H1 (cell line): ENCODE measurements at regions not wholly inside any gene's neighbourhood (a gene's known extent, or its start where the extent isn't known, plus 50 kb on each side); places are given as distances from the start of the nearest gene placed in this dataset.

Source experiments
- CTCF ChIA-PET: fragments of 300-600 bp; sonication (Branson Sonifier 250); formaldehyde crosslinking; loops from one replicate; lab custom pipeline; 2021; ENCODE audit not compliant: partially characterized antibody; lab: Charles Lee
- POLR2A ChIA-PET: fragments of 300-600 bp; sonication (Branson Sonifier 250); formaldehyde crosslinking; loops from one replicate; lab custom pipeline; 2021; ENCODE audit warnings: inconsistent platforms; ENCODE audit not compliant: partially characterized antibody; lab: Charles Lee
- DNase-seq, 2 experiments: peaks; one replicate each; pipeline versions ENCODE4 v3.0.0 to v3.0.0-alpha.2; 2010 to 2022; ENCODE audit warnings: low spot score in 2 of 2, low read depth in 1 of 2, mixed read lengths in 1 of 2
- FAIRE-seq: peaks from 2 replicates; lab custom pipeline; 2011; peaks lifted over from hg19 to GRCh38; lab: Jason Lieb, UNC
- H2AFZ ChIP-seq: 2 replicates; pipeline ENCODE4 v1.8.1; 2012; ENCODE audit warnings: low read length, inconsistent platforms
- H2AK5ac ChIP-seq: 2 replicates; pipeline ENCODE4 v1.6.1; 2013; ENCODE audit warnings: low read depth, low read length
- H2BK120ac ChIP-seq: replicated peaks from 2 replicates; pipeline ENCODE3; 2013; ENCODE audit warnings: low read depth, low read length, inconsistent platforms
- H2BK12ac ChIP-seq: 2 replicates; pipeline ENCODE4 v1.6.1; 2013; ENCODE audit warnings: low read depth, low read length
- H2BK15ac ChIP-seq: 2 replicates; pipeline ENCODE4 v1.6.1; 2013; ENCODE audit warnings: low read length
- H2BK20ac ChIP-seq: 2 replicates; pipeline ENCODE4 v1.6.1; 2013; ENCODE audit warnings: low read length
- H2BK5ac ChIP-seq: 2 replicates; pipeline ENCODE4 v1.6.1; 2013; ENCODE audit warnings: low read depth, low read length
- H3K14ac ChIP-seq: 2 replicates; pipeline ENCODE4 v1.6.1; 2013; ENCODE audit warnings: inconsistent platforms; ENCODE audit not compliant: insufficient read length
- H3K18ac ChIP-seq: 2 replicates; pipeline ENCODE4 v1.6.1; 2013; ENCODE audit warnings: low read length; ENCODE audit errors: extremely low read depth
- H3K23ac ChIP-seq: 2 replicates; pipeline ENCODE4 v1.6.1; 2013; ENCODE audit warnings: inconsistent platforms; ENCODE audit not compliant: insufficient read length
- H3K23me2 ChIP-seq: 2 replicates; pipeline ENCODE4 v1.6.1; 2013; ENCODE audit warnings: low read depth, low read length
- H3K27ac ChIP-seq: 2 replicates; pipeline ENCODE4 v1.6.1; 2011; ENCODE audit warnings: low read depth, low read length, inconsistent platforms
- H3K27me3 ChIP-seq, 4 experiments: replicated peaks in 1 of 4; 1 replicate in 1 of 4; 2 replicates in 3 of 4; pipeline versions ENCODE4 v1.6.1 to v1.8.1; 2011 to 2013; ENCODE audit warnings: low read length in 3 of 4, mild to moderate bottlenecking in 3 of 4, inconsistent platforms in 2 of 4, mixed read lengths in 2 of 4, moderate library complexity in 1 of 4; ENCODE audit not compliant: control insufficient read depth in 3 of 4, insufficient read depth in 3 of 4; ENCODE audit errors: extremely low read depth in 1 of 4
- H3K36me3 ChIP-seq, 4 experiments: 2 replicates each; pipeline versions ENCODE4 v1.6.1 to v1.8.1; 2011 to 2013; ENCODE audit warnings: mild to moderate bottlenecking in 4 of 4, low read length in 3 of 4, moderate library complexity in 2 of 4, control low read depth in 1 of 4, inconsistent platforms in 1 of 4; ENCODE audit not compliant: insufficient read depth in 4 of 4, control insufficient read depth in 2 of 4
- H3K4ac ChIP-seq: replicated peaks from 2 replicates; pipeline ENCODE3; 2013; ENCODE audit warnings: low read length, low read depth, mixed read lengths, inconsistent platforms; ENCODE audit not compliant: insufficient read length
- H3K4me1 ChIP-seq, 4 experiments: replicated peaks in 1 of 4; 1 replicate in 1 of 4; 2 replicates in 3 of 4; pipeline versions ENCODE4 v1.6.1 to v1.8.1; 2011 to 2013; ENCODE audit warnings: low read length in 3 of 4, inconsistent platforms in 2 of 4, mixed read lengths in 1 of 4; ENCODE audit not compliant: insufficient read depth in 4 of 4, control insufficient read depth in 3 of 4
- H3K4me2 ChIP-seq, 2 experiments: 2 replicates each; pipeline versions ENCODE4 v1.6.1 to v1.8.1; 2011 to 2013; ENCODE audit warnings: low read depth in 2 of 2, low read length in 2 of 2, control low read depth in 1 of 2, inconsistent platforms in 1 of 2, mild to moderate bottlenecking in 1 of 2; ENCODE audit not compliant: insufficient read depth in 1 of 2
- H3K4me3 ChIP-seq, 4 experiments: fragments of 200-600, 300-600 bp in 1 of 4; sonication (generic), shearing (Covaris generic), sonication (Bioruptor Twin) in 1 of 4; 2 replicates each; pipeline versions ENCODE4 v1.5.1 to v1.8.1; 2011 to 2016; ENCODE audit warnings: low read length in 4 of 4, low read depth in 3 of 4, control low read depth in 2 of 4, inconsistent platforms in 2 of 4, mild to moderate bottlenecking in 2 of 4, mixed read lengths in 1 of 4, moderate library complexity in 1 of 4; ENCODE audit not compliant: insufficient read depth in 2 of 4; ENCODE audit errors: extremely low read depth in 1 of 4
- H3K56ac ChIP-seq: replicated peaks from 2 replicates; pipeline ENCODE3; 2013; ENCODE audit warnings: low read depth, mild to moderate bottlenecking, mixed read lengths, low read length, inconsistent platforms; ENCODE audit not compliant: insufficient read length
- H3K79me1 ChIP-seq: 2 replicates; pipeline ENCODE4 v1.6.1; 2013; ENCODE audit warnings: low read depth, low read length, control low read depth
- H3K79me2 ChIP-seq, 2 experiments: 2 replicates each; pipeline versions ENCODE4 v1.6.1 to v1.8.1; 2012 to 2013; ENCODE audit warnings: low read length in 2 of 2, mild to moderate bottlenecking in 2 of 2, inconsistent platforms in 1 of 2; ENCODE audit not compliant: insufficient read depth in 2 of 2, control insufficient read depth in 1 of 2
- H3K9ac ChIP-seq, 4 experiments: replicated peaks in 1 of 4; 1 replicate in 1 of 4; 2 replicates in 3 of 4; pipeline versions ENCODE4 v1.6.1 to v1.8.1; 2011 to 2013; ENCODE audit warnings: low read depth in 3 of 4, low read length in 3 of 4, control low read depth in 2 of 4, mild to moderate bottlenecking in 2 of 4, moderate library complexity in 2 of 4, inconsistent platforms in 1 of 4; ENCODE audit errors: extremely low read depth in 1 of 4
- H3K9me3 ChIP-seq, 2 experiments: 2 replicates each; pipeline versions ENCODE4 v1.6.1 to v1.8.1; 2012 to 2013; ENCODE audit warnings: mild to moderate bottlenecking in 2 of 2, moderate library complexity in 2 of 2, control low read depth in 1 of 2, inconsistent platforms in 1 of 2, low read depth in 1 of 2, low read length in 1 of 2, mixed read lengths in 1 of 2; ENCODE audit not compliant: insufficient read depth in 2 of 2
- H4K20me1 ChIP-seq, 2 experiments: replicated peaks in 1 of 2; 2 replicates each; pipeline versions ENCODE3 to v1.8.1; 2011 to 2013; ENCODE audit warnings: inconsistent platforms in 2 of 2, low read length in 2 of 2, mild to moderate bottlenecking in 1 of 2; ENCODE audit not compliant: insufficient read depth in 2 of 2, control insufficient read depth in 1 of 2
- H4K5ac ChIP-seq: 2 replicates; pipeline ENCODE4 v1.6.1; 2013; ENCODE audit warnings: low read length, low read depth, mixed read lengths, inconsistent platforms; ENCODE audit not compliant: insufficient read length
- H4K8ac ChIP-seq: 2 replicates; pipeline ENCODE4 v1.8.0; 2013; ENCODE audit warnings: mild to moderate bottlenecking, moderate library complexity, low read length, inconsistent platforms; ENCODE audit not compliant: insufficient read depth; ENCODE audit errors: extremely low read depth
- H4K91ac ChIP-seq: replicated peaks from 2 replicates; pipeline ENCODE3; 2013; ENCODE audit warnings: low read length, mixed read lengths, inconsistent platforms; ENCODE audit not compliant: insufficient read length
- ASH2L ChIP-seq: fragments of 200-600, 300-600 bp; sonication (generic); IDR thresholded peaks from one replicate; pipeline ENCODE4 v1.7.1; 2017; ENCODE audit warnings: low read length
- BRCA1 ChIP-seq: IDR thresholded peaks from 2 replicates; pipeline ENCODE4 v1.6.1; 2012; ENCODE audit warnings: low read depth, low read length, improper control_type of control experiment
- CHD1 ChIP-seq: IDR thresholded peaks from 2 replicates; pipeline ENCODE4 v1.6.1; 2012; ENCODE audit warnings: low read depth, low read length, improper control_type of control experiment
- RBBP5 ChIP-seq: IDR thresholded peaks from 2 replicates; pipeline ENCODE4 v1.7.1; 2012; ENCODE audit warnings: low read depth, mild to moderate bottlenecking, inconsistent platforms, low read length, moderate library complexity, borderline replicate concordance
- SP2 ChIP-seq: IDR thresholded peaks from 2 replicates; pipeline ENCODE4 v1.6.1; 2012; ENCODE audit warnings: mild to moderate bottlenecking, low read length, inconsistent platforms
- WGBS, 2 experiments: shearing (Covaris generic) in 1 of 2; methylation state at CpG; one replicate each; pipeline versions ENCODE4 v1.1.6 to v1.1.7; 2013 to 2015; ENCODE audit warnings: low lambda C conversion rate in 2 of 2, mixed read lengths in 2 of 2, inconsistent platforms in 1 of 2, low coverage in 1 of 2, missing lambda C conversion rate in 1 of 2; ENCODE audit not compliant: insufficient replicate concordance in 2 of 2, insufficient coverage in 1 of 2, insufficient read length in 1 of 2; ENCODE audit errors: extremely low coverage in 1 of 2, missing lambda C conversion rate in 1 of 2; 5-methylcytosine and 5-hydroxymethylcytosine counted together

DNA sequence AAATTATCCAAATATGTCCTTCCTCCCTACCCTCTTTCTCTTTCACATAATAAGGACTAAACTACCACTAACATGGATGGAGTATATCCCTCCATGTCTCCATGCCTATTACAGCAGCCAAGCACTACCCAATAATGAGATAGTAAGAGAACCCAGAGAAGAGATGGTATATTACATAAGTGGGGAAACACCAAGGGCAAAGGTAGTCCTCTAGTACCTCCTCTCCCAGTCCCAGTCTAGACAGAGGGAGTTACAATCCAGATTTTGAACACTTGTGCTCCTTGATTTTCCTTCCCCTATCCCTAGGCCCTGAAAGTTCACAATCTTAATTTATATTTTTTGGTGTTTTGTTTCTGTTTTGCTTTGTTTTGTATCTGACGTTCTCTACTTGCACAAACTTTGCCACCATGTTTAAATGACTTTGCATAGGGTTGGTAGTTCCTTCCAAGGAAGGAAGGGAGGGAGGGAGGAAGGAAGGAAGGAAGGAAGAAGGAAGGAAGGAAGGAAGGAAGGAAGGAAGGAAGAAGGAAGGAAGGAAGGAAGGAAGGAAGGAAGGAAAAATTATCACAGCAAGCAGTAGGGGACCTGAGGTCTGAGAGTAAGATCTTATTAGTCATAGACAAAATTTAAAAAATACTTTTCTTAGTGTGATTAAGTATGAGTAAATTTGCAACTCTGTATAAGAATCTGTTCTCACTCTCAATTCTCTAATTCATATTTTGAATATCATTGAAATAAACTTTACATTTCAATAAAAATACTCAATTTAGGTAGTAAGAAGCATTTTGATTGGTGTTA, 521.9 kb downstream of the PTPRC start:
- no peak overlapping the region for H3K27ac ChIP-seq
- H3K56ac ChIP-seq = no peak overlapping the region
- H3K4ac ChIP-seq = no peak overlapping the region
- no peaks in the 10 kb centered on the region for H3K79me2 ChIP-seq
- 0 out of 2 replicates have a peak overlapping the region, but pooled peaks have one; percentile 29 for H2BK20ac ChIP-seq
- no peak overlapping the region; the same call in 1 of the 2 replicates for H3K18ac ChIP-seq
- POLR2A ChIA-PET = no interaction called here
- H3K14ac ChIP-seq = no peak overlapping the region
- no peak overlapping the region for H3K9ac ChIP-seq
- no peak overlapping the region for H2BK12ac ChIP-seq
- H3K4me1 ChIP-seq = peaks cover 0 to 13% (median 0%) of the 10 kb centered on the region in 4 experiments; a peak in 3 of 7 replicates
- CTCF ChIA-PET = interaction anchor here (1.6 kb wide), 1 partner anchor 8 kb away, joined by 3 read pairs; no protein-coding TSS in a partner anchor
- H2AK5ac ChIP-seq = no peak overlapping the region
- WGBS, 2 experiments = 90% methylated on average over 1 of the region's 1 CpG; no CpG with 5 or more reads in 1 of the 2 experiments
- no peaks in the 10 kb centered on the region for H3K36me3 ChIP-seq
- no peaks in the 10 kb centered on the region for H4K20me1 ChIP-seq
- H4K91ac ChIP-seq = no peak overlapping the region
- no peak overlapping the region for H2BK120ac ChIP-seq
- FAIRE-seq = no peak
- H3K27me3 ChIP-seq = no peaks in the 10 kb centered on the region
- H3K4me2 ChIP-seq = no peak overlapping the region
- no peak overlapping the region for H4K8ac ChIP-seq
- DNase-seq = no peak
- no peaks in the 10 kb centered on the region for H3K23me2 ChIP-seq
- peak overlapping the region; percentile 36; the same call in 1 of the 2 replicates for H2AFZ ChIP-seq
- no peak overlapping the region for H2BK15ac ChIP-seq
- no peak overlapping the region for H3K4me3 ChIP-seq
- no peaks in the 10 kb centered on the region for H3K9me3 ChIP-seq
- H3K23ac ChIP-seq = no peak overlapping the region
- 0 out of 2 replicates have a peak overlapping the region, but pooled peaks have one; percentile 8 for H2BK5ac ChIP-seq
- H4K5ac ChIP-seq = no peak overlapping the region
- H3K79me1 ChIP-seq = no peaks in the 10 kb centered on the region
- TF ChIP-seq SP2 = no peak
- TF ChIP-seq ASH2L = no peak
- TF ChIP-seq BRCA1 = no peak
- TF ChIP-seq RBBP5 = no peak
- no peak for TF ChIP-seq CHD1
